ENCODE measurements at regions not wholly inside any gene's neighbourhood (a gene's known extent, or its start where the extent isn't known, plus 50 kb on each side); places are given as distances from the start of the nearest gene placed in this dataset.

DNA sequence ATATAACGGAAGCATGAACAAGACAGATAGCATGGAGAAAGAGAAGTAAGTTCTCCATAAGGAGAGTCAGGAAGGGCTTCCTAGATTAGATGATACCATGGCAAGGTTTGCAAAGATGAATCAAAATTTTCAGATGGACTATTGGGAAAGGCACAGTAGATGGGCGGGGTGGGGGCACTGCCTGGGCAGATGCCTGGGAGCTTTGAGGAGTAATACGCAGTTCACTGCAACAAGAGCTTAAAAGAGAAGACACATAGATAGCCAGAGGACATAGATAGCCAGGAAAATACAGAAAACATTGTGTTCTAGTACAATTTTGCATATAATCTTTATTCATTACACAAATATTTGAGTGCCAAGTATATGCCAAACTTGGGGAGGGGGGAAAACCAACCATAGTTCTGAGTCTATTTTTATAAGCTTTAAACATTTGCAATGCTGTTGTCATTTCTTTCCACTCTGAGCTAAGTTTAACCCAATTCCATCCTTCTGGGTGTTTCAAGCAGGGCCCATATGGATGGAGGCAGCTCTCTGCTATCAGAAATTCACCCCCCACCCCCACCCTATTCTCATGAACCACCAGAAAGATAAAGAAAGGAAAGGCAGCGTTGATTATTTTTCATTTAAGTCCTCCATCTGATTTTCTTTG is 120.6 kb downstream of the NUF2 start:
- TF ChIP-seq, protein P1, sequence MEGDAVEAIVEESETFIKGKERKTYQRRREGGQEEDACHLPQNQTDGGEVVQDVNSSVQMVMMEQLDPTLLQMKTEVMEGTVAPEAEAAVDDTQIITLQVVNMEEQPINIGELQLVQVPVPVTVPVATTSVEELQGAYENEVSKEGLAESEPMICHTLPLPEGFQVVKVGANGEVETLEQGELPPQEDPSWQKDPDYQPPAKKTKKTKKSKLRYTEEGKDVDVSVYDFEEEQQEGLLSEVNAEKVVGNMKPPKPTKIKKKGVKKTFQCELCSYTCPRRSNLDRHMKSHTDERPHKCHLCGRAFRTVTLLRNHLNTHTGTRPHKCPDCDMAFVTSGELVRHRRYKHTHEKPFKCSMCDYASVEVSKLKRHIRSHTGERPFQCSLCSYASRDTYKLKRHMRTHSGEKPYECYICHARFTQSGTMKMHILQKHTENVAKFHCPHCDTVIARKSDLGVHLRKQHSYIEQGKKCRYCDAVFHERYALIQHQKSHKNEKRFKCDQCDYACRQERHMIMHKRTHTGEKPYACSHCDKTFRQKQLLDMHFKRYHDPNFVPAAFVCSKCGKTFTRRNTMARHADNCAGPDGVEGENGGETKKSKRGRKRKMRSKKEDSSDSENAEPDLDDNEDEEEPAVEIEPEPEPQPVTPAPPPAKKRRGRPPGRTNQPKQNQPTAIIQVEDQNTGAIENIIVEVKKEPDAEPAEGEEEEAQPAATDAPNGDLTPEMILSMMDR (IDR thresholded peaks at IDR 0.05 in 4 of 5, conservative IDR thresholded peaks at IDR 0.05 in 1 of 5) = no peak
- no peak for TF ChIP-seq POLR2A (IDR thresholded peaks at IDR 0.05)

Measured in gastrocnemius medialis (tissue), 4 donors.